GM19035 (cell line): ENCODE measurements at regions not wholly inside any gene's neighbourhood (a gene's known extent, or its start where the extent isn't known, plus 50 kb on each side); places are given as distances from the start of the nearest gene placed in this dataset.

Source experiments
- ATAC-seq: cut with Tn5 transposase; IDR thresholded peaks from one replicate; pipeline ENCODE4 v1.9.1; 2021; ENCODE audit not compliant: unreplicated experiment

DNA sequence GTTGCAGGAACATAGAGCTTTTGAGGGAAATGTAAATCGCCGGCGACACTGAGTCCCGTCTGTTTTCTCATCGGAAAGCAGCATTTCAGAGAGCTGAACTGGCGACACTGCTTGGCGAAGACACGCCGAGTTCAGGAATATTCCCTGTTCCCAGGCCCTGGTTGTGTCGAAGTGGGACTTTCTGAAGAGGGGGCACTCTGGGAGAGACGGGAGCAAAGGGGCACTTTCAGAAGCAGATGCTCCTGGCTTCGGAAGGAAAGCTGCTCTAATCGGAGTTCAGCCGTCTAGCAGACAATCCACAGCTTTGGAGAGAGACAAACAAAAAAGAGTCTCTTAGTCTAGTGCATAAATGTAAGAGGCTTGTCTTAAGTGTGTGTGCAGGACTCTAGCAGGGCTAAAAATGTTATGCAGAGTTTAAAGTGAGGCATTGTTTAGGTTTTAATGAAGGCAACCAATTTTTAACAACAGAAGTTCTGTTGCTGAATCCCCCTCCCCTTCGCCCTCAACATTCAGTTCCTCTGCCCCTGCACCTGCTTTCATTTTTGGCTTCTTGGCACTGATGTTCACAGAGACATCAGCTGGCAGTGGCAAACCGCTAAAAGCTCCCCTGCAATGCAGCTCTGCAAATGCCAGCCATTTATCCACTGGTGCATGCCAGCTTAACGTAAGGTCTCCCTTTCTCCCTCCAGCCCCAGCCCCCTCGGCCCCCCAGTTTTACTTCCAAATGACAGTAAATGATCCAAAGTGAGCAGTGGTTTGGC lies 289.5 kb upstream of the MPDZ start:
- no peak for ATAC-seq

DNA sequence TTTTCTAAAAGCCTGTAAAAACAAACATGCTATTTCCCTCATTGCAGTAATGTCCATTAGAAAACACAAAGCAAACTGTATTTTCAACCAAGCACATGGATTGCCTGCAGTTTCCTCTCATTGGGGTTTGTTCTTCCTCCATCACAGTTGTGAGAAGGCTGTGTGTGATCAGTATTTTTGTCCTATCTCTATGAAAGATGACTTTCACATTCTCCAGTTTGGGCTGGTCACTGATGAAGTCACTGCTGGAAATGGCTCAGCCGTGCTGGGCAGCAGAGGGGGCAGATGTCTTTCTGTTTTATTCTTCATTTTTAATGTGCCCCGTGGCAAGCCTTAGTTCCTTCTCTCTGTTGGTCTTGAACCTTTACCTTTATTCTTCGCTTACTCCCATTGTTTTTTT lies 288.9 kb upstream of the MPDZ start:
- ATAC-seq, result no peak

GRCh38 chr9:13567833-13568232 lies 288.3 kb upstream of the MPDZ start:
- ATAC-seq, result no peak

GRCh38 chr9:13557746-13558145 lies 278.3 kb upstream of the MPDZ start:
- ATAC-seq, result no peak

GRCh38 chr9:13556656-13557055 lies 277.2 kb upstream of the MPDZ start:
- ATAC-seq, result no peak

GRCh38 chr9:13555989-13556500 lies 276.6 kb upstream of the MPDZ start:
- ATAC-seq, result no peak

- ATAC-seq, result no peak
Observed at GRCh38 chr9:13555516-13555915, 276.0 kb upstream of the MPDZ start.

DNA sequence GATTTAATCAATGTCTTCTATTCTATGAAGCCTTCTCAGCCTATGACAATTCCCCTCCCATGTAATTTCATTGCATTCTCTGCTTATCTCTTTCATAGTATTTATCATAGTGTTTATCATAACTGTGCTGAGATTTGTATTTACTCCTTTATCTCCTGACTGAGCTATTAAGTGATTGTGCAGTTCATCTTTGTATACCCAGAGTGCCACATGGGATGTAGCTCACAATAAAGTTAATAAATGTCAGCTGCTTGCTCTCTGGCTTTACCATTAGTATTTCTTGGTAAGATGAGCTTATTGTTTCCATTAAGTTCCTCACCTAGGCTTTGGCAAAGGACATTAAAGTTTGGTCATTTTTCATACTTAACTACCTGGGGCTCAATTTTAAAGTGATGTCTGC lies 275.1 kb upstream of the MPDZ start:
- ATAC-seq, result no peak

- ATAC-seq, result no peak
Observed at GRCh38 chr9:13552606-13553215, 273.2 kb upstream of the MPDZ start.

GRCh38 chr9:13550519-13550918 lies 271.0 kb upstream of the MPDZ start:
- ATAC-seq, result no peak

DNA sequence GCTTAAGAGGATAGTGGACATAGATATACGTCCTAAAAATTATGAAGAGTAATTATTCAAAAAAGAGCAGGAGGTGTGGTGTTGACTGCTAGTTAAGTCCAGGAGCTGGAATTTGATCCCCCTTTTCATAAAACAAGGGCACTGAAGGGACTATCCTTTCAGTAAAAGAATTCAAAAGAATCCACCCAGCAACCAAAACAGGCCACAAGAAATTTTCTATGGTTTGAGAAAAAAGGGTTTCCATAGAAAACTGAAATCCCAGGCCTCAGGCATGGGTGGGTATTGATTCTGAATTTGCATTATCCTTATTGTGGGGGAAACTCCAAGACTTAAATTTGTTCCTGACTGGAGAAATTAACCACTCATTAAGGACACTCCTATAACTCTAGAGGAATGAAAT lies 269.0 kb upstream of the MPDZ start:
- no peak for ATAC-seq

GRCh38 chr9:13535141-13535540 lies 255.6 kb upstream of the MPDZ start:
- ATAC-seq, result no peak

GRCh38 chr9:13534006-13534405 lies 254.5 kb upstream of the MPDZ start:
- no peak for ATAC-seq

- ATAC-seq, result no peak
Observed at GRCh38 chr9:13532407-13532806, 252.9 kb upstream of the MPDZ start.

GRCh38 chr9:13529321-13530104 lies 250.0 kb upstream of the MPDZ start:
- ATAC-seq, result no peak

GRCh38 chr9:13524245-13524644 lies 244.8 kb upstream of the MPDZ start:
- ATAC-seq, result no peak

GRCh38 chr9:13520069-13520468 lies 240.6 kb upstream of the MPDZ start:
- no peak for ATAC-seq

DNA sequence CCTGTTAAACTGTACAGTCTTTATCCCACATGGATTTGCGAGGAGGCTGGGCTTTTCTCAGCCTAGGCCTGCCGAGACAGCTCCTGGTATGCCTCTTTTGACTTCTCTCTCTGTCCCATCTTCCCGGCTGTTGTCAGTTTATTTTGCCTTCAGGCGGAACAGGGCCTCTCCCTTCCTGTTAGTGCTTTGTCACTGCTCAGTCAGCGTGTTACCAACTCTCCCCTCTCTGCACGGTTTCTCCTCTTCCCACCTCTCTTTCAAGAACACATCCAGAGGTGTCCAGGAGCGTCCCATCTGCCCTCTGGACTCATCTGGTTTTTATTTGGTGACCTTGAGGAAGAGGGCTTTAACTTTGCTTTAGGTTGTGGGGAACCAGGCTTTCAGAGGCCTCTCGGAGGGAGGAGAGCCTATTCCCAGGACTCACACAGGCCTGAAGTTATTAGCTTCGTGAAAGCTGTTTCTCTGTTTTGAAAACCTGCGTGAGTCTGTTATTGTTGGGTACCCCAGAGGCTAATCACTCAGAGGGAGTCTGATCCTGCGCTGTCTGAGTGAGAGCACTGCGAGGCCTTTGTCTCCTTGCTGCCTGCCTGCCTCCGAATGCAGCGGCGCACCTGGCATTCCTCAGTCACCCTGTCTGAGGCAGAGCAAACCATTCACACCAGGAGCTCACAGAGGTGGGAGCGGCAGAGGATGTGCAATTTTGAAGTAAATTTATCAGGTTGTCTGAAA lies 234.4 kb upstream of the MPDZ start:
- no peak for ATAC-seq

DNA sequence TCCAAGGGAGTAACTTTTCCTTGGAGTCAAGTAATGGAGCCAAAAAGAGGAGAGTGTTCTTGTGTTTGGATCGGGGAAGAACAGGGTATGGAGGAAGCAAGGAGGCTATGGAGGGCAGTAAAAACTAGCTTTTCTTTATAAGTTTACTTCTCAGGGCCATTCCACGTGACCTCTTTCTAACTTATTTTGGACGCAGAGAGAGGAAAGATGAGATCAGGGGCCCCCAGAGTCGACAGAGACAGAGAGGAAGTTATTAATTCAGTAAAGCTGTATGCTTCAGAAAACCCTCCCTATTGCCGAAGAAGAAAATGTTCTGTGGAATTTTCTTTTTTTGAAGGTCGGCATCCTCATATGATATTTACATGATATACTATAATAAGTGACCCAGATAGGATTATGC lies 233.8 kb upstream of the MPDZ start:
- ATAC-seq, result no peak

- ATAC-seq, result no peak
Observed at GRCh38 chr9:13508681-13509080, 229.2 kb upstream of the MPDZ start.

- no peak for ATAC-seq
Observed at GRCh38 chr9:13508086-13508485, 228.6 kb upstream of the MPDZ start.
